GM23338 (cell line): ENCODE measurements at regions not wholly inside any gene's neighbourhood (a gene's known extent, or its start where the extent isn't known, plus 50 kb on each side); places are given as distances from the start of the nearest gene placed in this dataset.

Experiments used
- CREB1 ChIP-seq: fragments of 250-450 bp; sonication (Bioruptor Pico); IDR thresholded peaks from 2 replicates; pipeline ENCODE4 v1.5.0; 2020; ENCODE audit warnings: low read depth, mild to moderate bottlenecking, moderate library complexity
- EZH2 ChIP-seq: fragments of 200-600 bp; sonication (generic); IDR thresholded peaks from one replicate; pipeline ENCODE4 v1.8.0; 2017; ENCODE audit warnings: antibody characterized with exemption, mild to moderate bottlenecking, low read depth; ENCODE audit not compliant: unreplicated experiment
- EZH2phosphoT487 ChIP-seq: fragments of 200-600 bp; sonication (generic); IDR thresholded peaks from one replicate; pipeline ENCODE4 v1.8.1; 2018; ENCODE audit warnings: antibody characterized with exemption; ENCODE audit not compliant: unreplicated experiment
- JUNB ChIP-seq: IDR thresholded peaks from one replicate; pipeline ENCODE4 v1.6.1; 2016; ENCODE audit warnings: antibody characterized with exemption; ENCODE audit not compliant: unreplicated experiment
- POLR2AphosphoS5 ChIP-seq: IDR thresholded peaks from 2 replicates; pipeline ENCODE4 v1.6.1; 2016; ENCODE audit warnings: antibody characterized with exemption, low read depth
- TF ChIP-seq, protein P1 (sequence below), 2 experiments: fragments of 200-600 bp in 1 of 2; sonication (generic) in 1 of 2; conservative IDR thresholded peaks; 2 replicates each; pipeline versions ENCODE4 v1.5.1 to v1.6.1; 2016 to 2017; ENCODE audit warnings: antibody characterized with exemption in 2 of 2, low read depth in 2 of 2, mild to moderate bottlenecking in 2 of 2, moderate library complexity in 1 of 2
- TF ChIP-seq, protein P2 (sequence below): IDR thresholded peaks from one replicate; pipeline ENCODE4 v1.6.1; 2018; ENCODE audit warnings: antibody characterized with exemption; ENCODE audit not compliant: unreplicated experiment

GRCh38 chr2:176913955-176914354 lies 298.6 kb upstream of the HNRNPA3 start:
- TF ChIP-seq, protein P1, sequence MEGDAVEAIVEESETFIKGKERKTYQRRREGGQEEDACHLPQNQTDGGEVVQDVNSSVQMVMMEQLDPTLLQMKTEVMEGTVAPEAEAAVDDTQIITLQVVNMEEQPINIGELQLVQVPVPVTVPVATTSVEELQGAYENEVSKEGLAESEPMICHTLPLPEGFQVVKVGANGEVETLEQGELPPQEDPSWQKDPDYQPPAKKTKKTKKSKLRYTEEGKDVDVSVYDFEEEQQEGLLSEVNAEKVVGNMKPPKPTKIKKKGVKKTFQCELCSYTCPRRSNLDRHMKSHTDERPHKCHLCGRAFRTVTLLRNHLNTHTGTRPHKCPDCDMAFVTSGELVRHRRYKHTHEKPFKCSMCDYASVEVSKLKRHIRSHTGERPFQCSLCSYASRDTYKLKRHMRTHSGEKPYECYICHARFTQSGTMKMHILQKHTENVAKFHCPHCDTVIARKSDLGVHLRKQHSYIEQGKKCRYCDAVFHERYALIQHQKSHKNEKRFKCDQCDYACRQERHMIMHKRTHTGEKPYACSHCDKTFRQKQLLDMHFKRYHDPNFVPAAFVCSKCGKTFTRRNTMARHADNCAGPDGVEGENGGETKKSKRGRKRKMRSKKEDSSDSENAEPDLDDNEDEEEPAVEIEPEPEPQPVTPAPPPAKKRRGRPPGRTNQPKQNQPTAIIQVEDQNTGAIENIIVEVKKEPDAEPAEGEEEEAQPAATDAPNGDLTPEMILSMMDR (conservative IDR thresholded peaks at IDR 0.05; ENCODE audit: low read depth in 2 of 2): no peak
- TF ChIP-seq, protein P2, sequence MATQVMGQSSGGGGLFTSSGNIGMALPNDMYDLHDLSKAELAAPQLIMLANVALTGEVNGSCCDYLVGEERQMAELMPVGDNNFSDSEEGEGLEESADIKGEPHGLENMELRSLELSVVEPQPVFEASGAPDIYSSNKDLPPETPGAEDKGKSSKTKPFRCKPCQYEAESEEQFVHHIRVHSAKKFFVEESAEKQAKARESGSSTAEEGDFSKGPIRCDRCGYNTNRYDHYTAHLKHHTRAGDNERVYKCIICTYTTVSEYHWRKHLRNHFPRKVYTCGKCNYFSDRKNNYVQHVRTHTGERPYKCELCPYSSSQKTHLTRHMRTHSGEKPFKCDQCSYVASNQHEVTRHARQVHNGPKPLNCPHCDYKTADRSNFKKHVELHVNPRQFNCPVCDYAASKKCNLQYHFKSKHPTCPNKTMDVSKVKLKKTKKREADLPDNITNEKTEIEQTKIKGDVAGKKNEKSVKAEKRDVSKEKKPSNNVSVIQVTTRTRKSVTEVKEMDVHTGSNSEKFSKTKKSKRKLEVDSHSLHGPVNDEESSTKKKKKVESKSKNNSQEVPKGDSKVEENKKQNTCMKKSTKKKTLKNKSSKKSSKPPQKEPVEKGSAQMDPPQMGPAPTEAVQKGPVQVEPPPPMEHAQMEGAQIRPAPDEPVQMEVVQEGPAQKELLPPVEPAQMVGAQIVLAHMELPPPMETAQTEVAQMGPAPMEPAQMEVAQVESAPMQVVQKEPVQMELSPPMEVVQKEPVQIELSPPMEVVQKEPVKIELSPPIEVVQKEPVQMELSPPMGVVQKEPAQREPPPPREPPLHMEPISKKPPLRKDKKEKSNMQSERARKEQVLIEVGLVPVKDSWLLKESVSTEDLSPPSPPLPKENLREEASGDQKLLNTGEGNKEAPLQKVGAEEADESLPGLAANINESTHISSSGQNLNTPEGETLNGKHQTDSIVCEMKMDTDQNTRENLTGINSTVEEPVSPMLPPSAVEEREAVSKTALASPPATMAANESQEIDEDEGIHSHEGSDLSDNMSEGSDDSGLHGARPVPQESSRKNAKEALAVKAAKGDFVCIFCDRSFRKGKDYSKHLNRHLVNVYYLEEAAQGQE: no peak
- TF ChIP-seq POLR2AphosphoS5 (no peak), EZH2phosphoT487 (no peak), JUNB (no peak), EZH2 (no peak), CREB1 (no peak)
